ENCODE measurements at regions not wholly inside any gene's neighbourhood (a gene's known extent, or its start where the extent isn't known, plus 50 kb on each side); places are given as distances from the start of the nearest gene placed in this dataset.

- Mint-ChIP-seq H3K36me3 (no peaks in the 10 kb centered on the region), H3K27ac (no peak overlapping the region), H3K4me1 (peaks cover 0 to 10% (median 9%) of the 10 kb centered on the region in 3 donors), H3K9me3 (no peaks in the 10 kb centered on the region), H3K27me3 (no peaks in the 10 kb centered on the region), H3K4me3 (no peak overlapping the region)
- no peaks in the 10 kb centered on the region for H3K9me3 ChIP-seq
- peaks cover 0 to 2% of the 10 kb centered on the region in 2 experiments for H3K4me1 ChIP-seq (ENCODE audit: control insufficient read depth in 1 of 2, extremely low read depth in 1 of 2, insufficient read depth in 2 of 2, low read length in 2 of 2)
- no peak overlapping the region for H3K4me3 ChIP-seq (ENCODE audit: control insufficient read depth in 1 of 2, extremely low read depth in 1 of 2, low read length in 1 of 2)
- DNase-seq, result no peak
- H3K27me3 ChIP-seq (replicated peaks in 1 of 2; ENCODE audit: control insufficient read depth in 2 of 2, extremely low read depth in 1 of 2, insufficient read depth in 2 of 2, low read length in 1 of 2), result no peaks in the 10 kb centered on the region
- no peaks in the 10 kb centered on the region for H3K36me3 ChIP-seq (ENCODE audit: control insufficient read depth in 2 of 2, extremely low read depth in 1 of 2, insufficient read depth in 1 of 2, low read length in 1 of 2)
- ATAC-seq (replicated peaks in 1 of 4), result no peak
- CTCF ChIA-PET, result interaction anchor here in 1 of 2 donors (1.3 kb wide), 1 partner anchor 651 kb away, joined by 4 read pairs; no protein-coding TSS in a partner anchor
- no CpG with 5 or more reads among the region's 4 CpGs for WGBS (ENCODE audit: insufficient coverage)
- POLR2A ChIA-PET, result no interaction called here
- no peak overlapping the region for H3K27ac ChIP-seq (ENCODE audit: low read length)
Observed at GRCh38 chr21:35396655-35397054, 347.6 kb upstream of the RUNX1 start.

GRCh38 chr21:35395728-35396127 is 346.6 kb upstream of the RUNX1 start:
- WGBS (ENCODE audit: insufficient coverage), result 88% methylated on average over 1 of the region's 1 CpG
- H3K27ac Mint-ChIP-seq, result no peak overlapping the region
- H3K27me3 Mint-ChIP-seq, result no peaks in the 10 kb centered on the region
- peaks cover 0 to 2% of the 10 kb centered on the region in 2 experiments for H3K4me1 ChIP-seq (ENCODE audit: control insufficient read depth in 1 of 2, extremely low read depth in 1 of 2, insufficient read depth in 2 of 2, low read length in 2 of 2)
- peaks cover 2% of the 10 kb centered on the region for H3K9me3 ChIP-seq
- no peak overlapping the region for H3K4me3 Mint-ChIP-seq
- peaks cover 0 to 10% (median 9%) of the 10 kb centered on the region in 3 donors for H3K4me1 Mint-ChIP-seq
- H3K9me3 Mint-ChIP-seq, result no peaks in the 10 kb centered on the region
- no peaks in the 10 kb centered on the region for H3K36me3 ChIP-seq (ENCODE audit: control insufficient read depth in 2 of 2, extremely low read depth in 1 of 2, insufficient read depth in 1 of 2, low read length in 1 of 2)
- H3K36me3 Mint-ChIP-seq, result no peaks in the 10 kb centered on the region
- POLR2A ChIA-PET, result no interaction called here
- no peak overlapping the region for H3K27ac ChIP-seq (ENCODE audit: low read length)
- no peaks in the 10 kb centered on the region for H3K27me3 ChIP-seq (replicated peaks in 1 of 2; ENCODE audit: control insufficient read depth in 2 of 2, extremely low read depth in 1 of 2, insufficient read depth in 2 of 2, low read length in 1 of 2)
- H3K4me3 ChIP-seq (ENCODE audit: control insufficient read depth in 1 of 2, extremely low read depth in 1 of 2, low read length in 1 of 2), result no peak overlapping the region
- no peak for DNase-seq
- ATAC-seq (replicated peaks in 1 of 4), result no peak
- CTCF ChIA-PET, result interaction anchor here in 1 of 2 donors (0.6 kb wide), 1 partner anchor 13 kb away, joined by 3 read pairs; no protein-coding TSS in a partner anchor

GRCh38 chr21:35394634-35395369 is 345.7 kb upstream of the RUNX1 start:
- ATAC-seq (replicated peaks in 1 of 4), result no peak
- Mint-ChIP-seq H3K27ac (no peak overlapping the region), H3K27me3 (no peaks in the 10 kb centered on the region), H3K4me3 (no peak overlapping the region), H3K9me3 (no peaks in the 10 kb centered on the region), H3K4me1 (peaks cover 0 to 4% (median 0%) of the 10 kb centered on the region in 3 donors), H3K36me3 (no peaks in the 10 kb centered on the region)
- Histone ChIP-seq H3K4me3 (ENCODE audit: control insufficient read depth in 1 of 2, extremely low read depth in 1 of 2, low read length in 1 of 2) (no peak overlapping the region), H3K9me3 (peaks cover 2% of the 10 kb centered on the region), H3K27me3 (replicated peaks in 1 of 2; ENCODE audit: control insufficient read depth in 2 of 2, extremely low read depth in 1 of 2, insufficient read depth in 2 of 2, low read length in 1 of 2) (no peaks in the 10 kb centered on the region), H3K4me1 (ENCODE audit: control insufficient read depth in 1 of 2, extremely low read depth in 1 of 2, insufficient read depth in 2 of 2, low read length in 2 of 2) (peaks cover 0 to under 1% of the 10 kb centered on the region in 2 experiments), H3K27ac (ENCODE audit: low read length) (no peak overlapping the region), H3K36me3 (ENCODE audit: control insufficient read depth in 2 of 2, extremely low read depth in 1 of 2, insufficient read depth in 1 of 2, low read length in 1 of 2) (no peaks in the 10 kb centered on the region)
- no peak for DNase-seq
- POLR2A ChIA-PET, result interaction anchor here in 1 of 2 donors (0.5 kb wide), 1 partner anchor 466 kb away, joined by 3 read pairs; no protein-coding TSS in a partner anchor
- 76% methylated on average over 2 of the region's 7 CpGs for WGBS (ENCODE audit: insufficient coverage)
- CTCF ChIA-PET, result no interaction called here

GRCh38 chr21:35394049-35394448 is 344.9 kb upstream of the RUNX1 start:
- Mint-ChIP-seq H3K4me3 (no peak overlapping the region), H3K27me3 (no peaks in the 10 kb centered on the region), H3K9me3 (no peaks in the 10 kb centered on the region), H3K4me1 (peaks cover 0 to 4% (median 0%) of the 10 kb centered on the region in 3 donors), H3K36me3 (no peaks in the 10 kb centered on the region), H3K27ac (no peak overlapping the region)
- Histone ChIP-seq H3K9me3 (peaks cover 2% of the 10 kb centered on the region), H3K27me3 (replicated peaks in 1 of 2; ENCODE audit: control insufficient read depth in 2 of 2, extremely low read depth in 1 of 2, insufficient read depth in 2 of 2, low read length in 1 of 2) (no peaks in the 10 kb centered on the region), H3K36me3 (ENCODE audit: control insufficient read depth in 2 of 2, extremely low read depth in 1 of 2, insufficient read depth in 1 of 2, low read length in 1 of 2) (no peaks in the 10 kb centered on the region), H3K4me1 (ENCODE audit: control insufficient read depth in 1 of 2, extremely low read depth in 1 of 2, insufficient read depth in 2 of 2, low read length in 2 of 2) (no peaks in the 10 kb centered on the region), H3K27ac (ENCODE audit: low read length) (no peak overlapping the region), H3K4me3 (ENCODE audit: control insufficient read depth in 1 of 2, extremely low read depth in 1 of 2, low read length in 1 of 2) (no peak overlapping the region)
- DNase-seq (no peak), ATAC-seq (replicated peaks in 1 of 4) (no peak)
- POLR2A ChIA-PET, result no interaction called here
- CTCF ChIA-PET, result no interaction called here
- WGBS (ENCODE audit: insufficient coverage), result no CpG with 5 or more reads among the region's 1 CpG

- no peaks in the 10 kb centered on the region for H3K27me3 Mint-ChIP-seq
- Histone ChIP-seq H3K4me1 (ENCODE audit: control insufficient read depth in 1 of 2, extremely low read depth in 1 of 2, insufficient read depth in 2 of 2, low read length in 2 of 2) (no peaks in the 10 kb centered on the region), H3K9me3 (peaks cover 2% of the 10 kb centered on the region), H3K27ac (ENCODE audit: low read length) (no peak overlapping the region), H3K27me3 (replicated peaks in 1 of 2; ENCODE audit: control insufficient read depth in 2 of 2, extremely low read depth in 1 of 2, insufficient read depth in 2 of 2, low read length in 1 of 2) (no peaks in the 10 kb centered on the region), H3K36me3 (ENCODE audit: control insufficient read depth in 2 of 2, extremely low read depth in 1 of 2, insufficient read depth in 1 of 2, low read length in 1 of 2) (no peaks in the 10 kb centered on the region), H3K4me3 (ENCODE audit: control insufficient read depth in 1 of 2, extremely low read depth in 1 of 2, low read length in 1 of 2) (no peak overlapping the region)
- H3K4me3 Mint-ChIP-seq, result no peak overlapping the region
- H3K9me3 Mint-ChIP-seq, result peaks cover 0 to 7% (median 6%) of the 10 kb centered on the region in 3 donors
- ChIA-PET POLR2A (interaction anchor here in 1 of 2 donors (0.6 kb wide), 3 partner anchors 39 to 552 kb away, joined by 3 to 4 read pairs (median 3); no protein-coding TSS in a partner anchor), CTCF (interaction anchor here in 1 of 2 donors (0.6 to 1.2 kb wide), 3 partner anchors 10 to 783 kb away, joined by 3 to 5 read pairs (median 3); no protein-coding TSS in a partner anchor)
- H3K27ac Mint-ChIP-seq, result no peak overlapping the region
- ATAC-seq (replicated peaks in 1 of 4) (no peak), DNase-seq (no peak)
- 100% methylated on average over 2 of the region's 5 CpGs for WGBS (ENCODE audit: insufficient coverage)
- H3K36me3 Mint-ChIP-seq, result no peaks in the 10 kb centered on the region
- H3K4me1 Mint-ChIP-seq, result no peaks in the 10 kb centered on the region
Observed at GRCh38 chr21:35390013-35390776, 341.1 kb upstream of the RUNX1 start.

GRCh38 chr21:35386491-35387079 is 337.5 kb upstream of the RUNX1 start:
- ChIA-PET POLR2A (no interaction called here), CTCF (no interaction called here)
- Mint-ChIP-seq H3K4me1 (no peaks in the 10 kb centered on the region), H3K36me3 (no peaks in the 10 kb centered on the region), H3K9me3 (peaks cover 0 to 7% (median 6%) of the 10 kb centered on the region in 3 donors), H3K27ac (no peak overlapping the region), H3K4me3 (no peak overlapping the region), H3K27me3 (peaks cover 0 to 7% of the 10 kb centered on the region in 2 donors)
- Histone ChIP-seq H3K36me3 (ENCODE audit: control insufficient read depth in 2 of 2, extremely low read depth in 1 of 2, insufficient read depth in 1 of 2, low read length in 1 of 2) (no peaks in the 10 kb centered on the region), H3K4me3 (ENCODE audit: control insufficient read depth in 1 of 2, extremely low read depth in 1 of 2, low read length in 1 of 2) (no peak overlapping the region), H3K9me3 (peaks cover 2% of the 10 kb centered on the region), H3K27ac (ENCODE audit: low read length) (no peak overlapping the region), H3K27me3 (replicated peaks in 1 of 2; ENCODE audit: control insufficient read depth in 2 of 2, extremely low read depth in 1 of 2, insufficient read depth in 2 of 2, low read length in 1 of 2) (no peaks in the 10 kb centered on the region), H3K4me1 (ENCODE audit: control insufficient read depth in 1 of 2, extremely low read depth in 1 of 2, insufficient read depth in 2 of 2, low read length in 2 of 2) (no peaks in the 10 kb centered on the region)
- ATAC-seq (replicated peaks in 1 of 4) (no peak), DNase-seq (no peak)
- WGBS (ENCODE audit: insufficient coverage), result 84% methylated on average over 4 of the region's 4 CpGs
